GM12892 (cell line): ENCODE measurements at regions not wholly inside any gene's neighbourhood (a gene's known extent, or its start where the extent isn't known, plus 50 kb on each side); places are given as distances from the start of the nearest gene placed in this dataset.

Experiments used
- DNase-seq: peaks from one replicate; pipeline ENCODE4 v3.0.0; 2011; ENCODE audit not compliant: insufficient read length
- FAIRE-seq: peaks from 2 replicates; lab custom pipeline; 2011; peaks lifted over from hg19 to GRCh38; lab: Jason Lieb, UNC
- POLR2A ChIP-seq: IDR thresholded peaks from 2 replicates; pipeline ENCODE4 v1.6.1; 2011; ENCODE audit warnings: low read depth, low read length, control low read depth
- POLR2AphosphoS5 ChIP-seq: IDR thresholded peaks from 2 replicates; pipeline ENCODE4 v1.6.1; 2011; ENCODE audit warnings: low read depth, low read length, control low read depth
- TAF1 ChIP-seq: IDR thresholded peaks from 2 replicates; pipeline ENCODE4 v1.6.1; 2011; ENCODE audit warnings: low read depth, mild to moderate bottlenecking, control low read depth, low read length, borderline replicate concordance

DNA sequence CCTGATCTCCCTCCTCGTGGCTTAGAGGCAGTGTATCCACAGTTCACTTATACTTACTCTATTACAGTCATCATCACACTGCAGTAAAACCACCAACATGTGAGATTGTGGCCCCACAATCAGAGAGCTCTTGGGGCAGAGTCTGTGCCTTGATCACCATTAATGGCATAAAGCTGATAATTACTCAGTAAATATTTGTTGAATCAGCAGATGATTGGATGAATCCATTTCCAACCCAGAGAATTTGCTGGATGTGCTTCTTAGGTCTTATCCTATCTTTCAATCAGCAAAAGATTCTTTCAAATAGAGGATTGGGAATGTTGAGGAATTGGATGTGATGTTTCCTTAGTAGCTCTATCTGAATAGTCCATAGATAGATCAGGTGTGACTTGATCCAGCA lies 88.8 kb upstream of the PITX1 start:
- DNase-seq: no peak
- TF ChIP-seq POLR2A: no peak
- no peak for TF ChIP-seq TAF1
- TF ChIP-seq POLR2AphosphoS5: no peak
- FAIRE-seq: no peak

GRCh38 chr5:135120951-135121350 lies 86.9 kb upstream of the PITX1 start:
- TF ChIP-seq TAF1 (no peak), POLR2AphosphoS5 (no peak), POLR2A (no peak)
- no peak for FAIRE-seq
- no peak for DNase-seq

GRCh38 chr5:135119481-135119880 lies 85.5 kb upstream of the PITX1 start:
- TF ChIP-seq POLR2AphosphoS5 (no peak), TAF1 (no peak), POLR2A (no peak)
- no peak for DNase-seq
- FAIRE-seq: no peak

- no peak for FAIRE-seq
- no peak for DNase-seq
- TF ChIP-seq POLR2A (no peak), POLR2AphosphoS5 (no peak), TAF1 (no peak)
Observed at GRCh38 chr5:135117590-135117989, 83.6 kb upstream of the PITX1 start.

- DNase-seq (no peak), FAIRE-seq (no peak)
- TF ChIP-seq TAF1 (no peak), POLR2A (no peak), POLR2AphosphoS5 (no peak)
Observed at GRCh38 chr5:135116160-135116561, 82.1 kb upstream of the PITX1 start.

DNA sequence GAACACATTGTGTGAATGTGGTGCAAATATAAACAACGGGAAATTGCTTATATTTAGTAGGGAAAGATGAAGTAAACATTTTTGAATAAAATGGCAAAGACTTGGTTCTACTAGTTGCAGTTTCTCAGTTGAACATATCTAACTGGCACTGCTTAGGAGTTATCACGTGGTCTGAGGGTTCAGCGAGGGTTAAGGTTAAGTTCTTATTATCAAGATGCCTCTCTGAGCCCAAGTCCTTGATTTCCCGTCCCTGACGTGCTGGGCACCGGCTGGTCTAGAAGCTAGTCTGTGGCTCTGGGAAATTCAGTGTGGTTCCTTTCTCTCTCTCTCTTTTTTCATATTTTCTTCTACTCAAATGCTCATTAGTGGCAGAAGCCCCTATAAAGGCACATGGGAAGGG lies 81.6 kb upstream of the PITX1 start:
- no peak for DNase-seq
- TF ChIP-seq POLR2A (no peak), TAF1 (no peak), POLR2AphosphoS5 (no peak)
- FAIRE-seq: no peak

DNA sequence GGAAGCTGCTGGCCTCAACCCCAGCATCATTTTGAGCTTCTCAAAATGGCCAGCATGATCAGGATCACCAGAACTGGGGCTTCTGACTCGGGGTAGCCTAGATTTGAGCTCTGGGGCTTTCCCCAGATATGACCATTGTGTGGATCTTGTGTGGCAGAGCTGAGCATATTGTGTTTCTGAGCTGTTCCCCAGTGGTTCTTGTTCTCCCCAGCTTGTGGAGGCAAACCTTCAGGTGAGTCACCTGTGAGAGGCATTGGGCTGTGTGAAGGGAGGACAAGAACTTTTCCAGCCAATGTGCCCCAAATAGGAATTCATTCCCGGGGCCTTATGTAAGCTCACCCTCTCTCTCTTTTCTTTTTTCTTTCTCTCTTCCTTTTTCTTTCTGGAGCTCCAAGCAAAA lies 80.7 kb upstream of the PITX1 start:
- no peak for TF ChIP-seq TAF1
- TF ChIP-seq POLR2AphosphoS5: no peak
- no peak for TF ChIP-seq POLR2A
- FAIRE-seq (no peak), DNase-seq (no peak)

- DNase-seq (no peak), FAIRE-seq (no peak)
- no peak for TF ChIP-seq POLR2AphosphoS5
- TF ChIP-seq TAF1: no peak
- TF ChIP-seq POLR2A: no peak
Observed at GRCh38 chr5:135112008-135112725, 78.1 kb upstream of the PITX1 start.

- DNase-seq (no peak), FAIRE-seq (no peak)
- no peak for TF ChIP-seq POLR2A
- TF ChIP-seq TAF1: no peak
Observed at GRCh38 chr5:135110785-135111596, 77.0 kb upstream of the PITX1 start.

DNA sequence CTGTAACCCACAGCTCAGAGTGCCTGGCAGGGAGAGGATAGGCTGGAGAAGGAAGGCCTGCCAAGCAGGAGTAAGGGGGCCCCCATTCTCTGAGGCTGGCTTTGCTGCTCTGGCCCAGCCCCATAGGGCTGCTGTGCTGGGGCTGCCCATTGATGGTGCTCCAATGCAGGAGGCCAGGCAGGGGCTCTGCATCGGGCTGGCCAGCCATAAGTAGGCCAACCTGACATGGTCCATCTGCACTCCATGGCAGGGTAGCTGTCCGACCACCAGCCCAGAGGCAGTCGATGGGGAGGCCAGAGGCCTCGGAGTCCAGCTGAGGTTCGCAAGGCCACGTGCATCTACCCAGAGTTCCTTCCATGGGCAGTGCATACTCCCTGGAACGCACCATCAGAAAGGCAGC lies 75.0 kb upstream of the PITX1 start:
- FAIRE-seq (no peak), DNase-seq (no peak)
- TF ChIP-seq POLR2AphosphoS5 (no peak), TAF1 (no peak), POLR2A (no peak)

DNA sequence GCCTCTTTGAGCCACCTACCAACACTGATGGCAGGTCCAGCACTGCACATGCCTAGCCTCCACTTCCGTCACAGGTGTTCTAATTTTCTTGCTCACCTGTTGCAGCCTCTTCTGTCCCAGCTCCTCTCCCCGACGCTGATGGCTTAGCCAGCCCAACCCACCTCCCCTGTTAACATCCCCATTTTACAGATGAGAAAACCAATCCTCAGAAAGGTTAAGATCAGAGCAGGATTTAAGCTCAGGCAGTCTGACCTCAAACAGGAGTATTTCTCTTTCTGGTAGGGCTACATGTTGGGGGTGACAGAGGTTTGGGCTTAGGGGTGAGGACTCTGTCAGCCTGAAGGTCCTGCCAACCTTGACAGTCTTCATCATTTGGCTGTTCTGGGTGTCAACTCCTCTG lies 74.5 kb upstream of the PITX1 start:
- FAIRE-seq: no peak
- TF ChIP-seq POLR2AphosphoS5 (no peak), TAF1 (no peak), POLR2A (no peak)

DNA sequence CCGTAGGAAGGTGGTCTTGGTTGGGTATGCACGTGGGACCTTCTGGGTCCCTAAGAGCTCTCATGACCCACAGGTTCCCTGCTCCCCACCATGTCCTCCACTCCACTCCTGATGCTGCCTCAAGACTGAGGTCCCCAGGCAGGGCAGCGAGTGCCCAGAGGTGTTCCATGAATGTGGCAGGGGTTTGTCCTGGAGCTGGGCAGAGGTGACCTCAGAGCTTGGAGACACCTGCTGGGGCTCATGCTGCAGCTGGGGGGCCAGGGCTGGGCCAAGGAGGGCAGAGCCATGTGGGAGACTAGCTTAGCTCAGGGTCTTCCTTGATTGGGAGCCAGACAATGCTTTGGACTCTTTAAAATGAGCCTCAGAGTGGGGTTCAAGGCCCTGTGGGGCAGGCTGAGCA lies 74.0 kb upstream of the PITX1 start:
- TF ChIP-seq POLR2A: no peak
- TF ChIP-seq TAF1: no peak
- no peak for TF ChIP-seq POLR2AphosphoS5
- no peak for FAIRE-seq
- DNase-seq: no peak

More for the DNA sequence above, 74.5 kb upstream of the PITX1 start:
- DNase-seq: no peak
